SH-SY5Y (cell line): ENCODE measurements at regions not wholly inside any gene's neighbourhood (a gene's known extent, or its start where the extent isn't known, plus 50 kb on each side); places are given as distances from the start of the nearest gene placed in this dataset.

Experiments
- GATA2 ChIP-seq: IDR thresholded peaks from 2 replicates; pipeline ENCODE4 v1.6.1; 2011; ENCODE audit warnings: mild to moderate bottlenecking, low read depth, low read length
- GATA3 ChIP-seq: IDR thresholded peaks from 2 replicates; pipeline ENCODE4 v1.6.1; 2011; ENCODE audit warnings: low read depth, mild to moderate bottlenecking, low read length, moderate library complexity

- TF ChIP-seq GATA3 (no peak), GATA2 (no peak)
Observed at GRCh38 chr19:29372091-29372415, 153.7 kb upstream of the VSTM2B start.
